Astrocyte (in vitro differentiated cells and primary cell): ENCODE measurements at regions not wholly inside any gene's neighbourhood (a gene's known extent, or its start where the extent isn't known, plus 50 kb on each side); places are given as distances from the start of the nearest gene placed in this dataset.

ENCODE experiments used
- CTCF ChIP-seq: IDR thresholded peaks from 2 replicates; pipeline ENCODE4 v1.5.1; 2011; ENCODE audit warnings: low read depth, mild to moderate bottlenecking, inconsistent platforms, low read length, moderate library complexity; ENCODE audit not compliant: insufficient read depth
- EZH2 ChIP-seq: IDR thresholded peaks from 2 replicates; pipeline ENCODE4 v1.6.1; 2012; ENCODE audit warnings: mild to moderate bottlenecking, low read length, inconsistent platforms; ENCODE audit not compliant: insufficient read depth

GRCh38 chr2:43076676-43077075, 149.7 kb downstream of the ZFP36L2 start:
- TF ChIP-seq CTCF, result no peak
- no peak for TF ChIP-seq EZH2
